ENCODE measurements at regions not wholly inside any gene's neighbourhood (a gene's known extent, or its start where the extent isn't known, plus 50 kb on each side); places are given as distances from the start of the nearest gene placed in this dataset.

DNA sequence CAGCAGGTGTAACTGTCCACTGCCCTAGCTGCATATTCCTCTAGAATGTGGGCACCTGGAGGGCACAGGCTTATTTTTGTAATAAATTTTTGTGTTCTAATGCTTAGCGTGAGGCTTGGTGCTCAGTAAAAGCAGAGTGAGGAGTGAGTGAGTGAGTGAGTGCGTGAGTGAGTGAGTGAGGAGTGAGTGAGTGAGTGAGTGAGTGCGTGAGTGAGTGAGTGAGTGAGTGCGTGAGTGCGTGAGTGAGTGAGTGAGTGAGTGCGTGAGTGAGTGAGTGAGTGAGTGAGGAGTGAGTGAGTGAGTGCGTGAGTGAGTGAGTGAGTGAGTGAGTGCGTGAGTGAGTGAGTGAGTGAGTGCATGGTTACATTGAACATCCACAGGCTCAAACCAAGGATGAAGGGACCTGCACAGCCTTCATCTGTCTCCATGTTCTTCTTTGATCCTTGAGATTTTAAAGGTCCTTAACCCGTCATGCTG, 371.5 kb downstream of the MED10 start:
- DNase-seq (ENCODE audit: low spot score): no peak

DNA sequence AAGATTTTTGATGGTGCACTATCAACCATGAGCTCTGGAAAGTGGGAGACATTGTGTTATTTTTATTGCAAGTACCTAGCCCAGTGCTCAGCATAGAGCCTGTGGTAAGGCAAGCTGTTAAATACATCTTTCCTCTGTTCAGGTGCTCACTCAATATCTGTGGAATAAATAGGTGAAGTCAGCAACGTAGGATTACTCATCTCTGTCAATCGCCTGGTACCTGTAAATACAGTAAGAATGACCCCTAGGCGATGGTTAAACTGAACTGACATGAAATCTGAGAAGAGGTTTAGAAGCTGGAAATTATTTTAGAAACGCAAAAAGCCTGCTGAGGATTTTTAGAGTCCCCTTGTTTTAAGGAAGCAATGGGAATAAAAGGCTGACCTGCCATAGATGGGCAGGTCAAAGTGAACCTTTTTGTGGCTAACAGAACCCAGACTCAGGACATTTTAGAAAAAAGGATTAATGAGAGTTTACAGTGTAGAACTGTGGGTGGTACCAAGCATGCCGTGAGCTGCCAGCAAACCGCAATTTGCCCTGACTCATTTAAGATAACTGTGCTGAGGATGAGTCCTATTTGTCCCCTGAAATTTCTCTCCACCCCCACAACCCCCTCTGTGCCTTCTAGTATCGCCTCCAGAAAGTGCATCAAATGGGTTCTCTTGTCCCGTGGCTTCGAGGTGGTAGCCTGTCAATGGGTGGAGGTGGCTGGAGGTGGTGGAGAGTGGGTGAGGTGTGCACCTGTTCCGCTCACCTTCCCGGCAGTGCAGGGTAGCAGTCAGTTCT, 375.1 kb downstream of the MED10 start:
- peak; percentile 41 for DNase-seq (ENCODE audit: low spot score)

DNA sequence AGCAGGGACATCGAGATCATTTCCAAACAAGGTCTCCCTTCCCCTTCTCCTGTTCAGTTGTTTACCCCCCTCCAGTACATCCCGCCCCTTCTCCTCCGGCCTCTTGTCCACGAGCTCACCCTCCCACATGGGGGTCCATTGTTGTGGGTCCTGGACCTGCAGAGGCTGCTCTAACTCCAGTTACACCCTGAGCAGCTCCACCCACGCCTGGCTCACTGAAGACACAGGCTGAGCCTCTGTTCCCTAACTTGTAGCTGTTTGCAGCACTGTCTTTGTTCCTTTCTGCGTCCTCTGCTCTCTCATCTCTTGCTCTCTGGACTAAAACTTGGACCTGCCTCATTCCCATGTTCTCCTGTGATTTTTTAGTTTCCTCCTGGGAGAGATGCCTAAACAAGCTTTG, 377.5 kb downstream of the MED10 start:
- no peak for DNase-seq (ENCODE audit: low spot score)

DNA sequence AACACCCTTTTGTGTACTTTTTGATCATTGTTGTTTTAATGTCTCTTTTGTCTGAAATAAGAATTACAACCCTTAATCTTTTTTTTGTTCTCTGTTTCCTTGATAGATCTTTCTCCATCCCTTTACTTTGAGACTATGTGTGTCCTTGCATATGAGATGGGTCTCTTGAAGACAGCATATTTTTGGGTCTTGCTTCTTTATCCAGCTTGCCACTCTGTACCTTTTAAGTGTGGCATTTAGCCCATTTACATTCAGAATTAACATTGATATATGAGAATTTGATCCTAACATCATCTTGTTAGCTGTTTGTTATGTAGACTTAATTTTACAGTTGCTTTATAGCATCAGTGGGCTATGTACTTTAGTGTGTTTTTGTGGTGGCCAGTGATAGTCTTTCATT, 382.5 kb downstream of the MED10 start:
- DNase-seq (ENCODE audit: low spot score): no peak

DNA sequence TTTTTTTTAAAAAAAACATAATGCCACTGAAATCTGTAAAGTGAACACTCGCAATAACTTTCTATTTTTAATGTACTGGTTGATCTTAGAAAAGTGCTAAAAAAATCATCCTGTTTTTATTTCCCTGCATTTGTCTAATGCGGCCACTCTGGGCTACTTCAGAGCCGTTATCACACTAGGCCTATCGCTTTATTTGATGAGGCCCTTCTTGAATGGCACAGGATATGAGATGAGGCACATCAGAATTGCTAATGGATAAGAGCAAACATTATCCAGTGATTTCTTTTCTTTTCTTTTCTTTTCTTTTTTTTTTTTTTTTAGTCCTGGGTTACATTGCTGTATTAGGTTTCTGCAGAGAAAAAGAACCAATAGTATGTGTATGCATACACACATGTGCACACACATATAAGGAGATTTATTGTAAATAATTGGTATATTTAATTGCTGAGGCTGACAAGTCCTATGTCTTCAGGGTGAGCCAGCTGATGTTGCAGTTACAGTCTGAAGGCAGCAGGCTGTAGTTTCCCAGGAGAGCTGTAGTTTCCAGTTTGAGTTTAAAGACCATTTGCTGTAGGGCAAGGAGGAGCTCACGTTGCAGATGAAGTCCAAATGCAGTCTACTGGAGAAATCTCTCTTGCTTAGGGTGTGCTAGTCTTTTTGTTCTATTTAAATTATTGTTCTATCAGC, 391.7 kb downstream of the MED10 start:
- DNase-seq (ENCODE audit: low spot score): no peak

DNA sequence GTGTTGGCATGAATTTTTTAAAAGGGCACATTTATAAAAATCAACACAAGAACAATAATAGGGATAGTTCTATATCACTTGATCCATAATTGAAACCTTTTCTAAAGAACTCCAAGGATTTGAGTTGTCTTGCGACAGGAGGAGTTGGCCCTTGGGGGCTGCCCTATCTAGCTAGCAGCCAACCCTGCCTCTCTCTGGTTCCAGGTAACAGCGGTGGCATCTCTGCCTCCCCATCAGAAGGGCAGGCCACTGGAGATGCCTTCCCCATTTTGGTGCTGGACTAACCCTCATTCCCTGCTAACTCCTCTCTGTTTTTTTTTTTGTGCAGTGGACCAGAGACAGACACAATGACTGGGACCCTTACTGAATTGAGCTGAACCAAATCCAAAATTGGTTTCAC, 393.0 kb downstream of the MED10 start:
- no peak for DNase-seq (ENCODE audit: low spot score)

DNA sequence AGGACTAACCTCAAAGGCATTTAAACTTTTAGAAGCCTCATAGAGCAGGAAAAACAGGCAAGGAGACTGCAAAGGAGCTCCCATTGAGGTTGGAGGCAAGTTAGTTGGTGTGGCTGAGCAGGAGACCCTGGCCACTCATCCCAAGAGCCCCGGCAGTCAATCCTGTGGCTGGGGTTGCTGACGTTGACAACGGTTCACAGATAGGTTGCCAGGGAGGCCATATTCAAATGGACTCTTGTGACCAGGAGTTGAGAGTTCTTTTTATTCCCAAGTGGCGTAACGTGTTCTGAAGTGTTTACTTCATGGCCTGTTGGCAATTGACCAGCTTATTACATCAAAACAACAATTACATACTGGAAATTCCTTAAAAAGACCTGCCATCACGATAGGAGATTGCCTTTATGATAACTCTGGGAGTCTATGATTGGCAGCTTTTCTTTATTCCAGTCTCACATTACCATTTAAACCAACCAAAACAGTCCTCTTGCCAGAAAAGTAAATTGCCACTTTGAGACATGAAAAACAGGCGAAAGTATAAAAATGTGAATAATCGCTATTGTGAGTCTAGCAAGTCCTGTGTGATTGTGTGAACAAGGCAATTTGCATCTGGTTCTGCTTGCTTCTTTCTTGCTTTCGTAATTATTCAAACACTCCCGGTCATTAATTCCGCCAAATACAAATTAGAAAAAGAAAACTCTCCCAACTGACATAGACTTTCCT, 394.9 kb downstream of the MED10 start:
- no peak for DNase-seq (ENCODE audit: low spot score)

DNA sequence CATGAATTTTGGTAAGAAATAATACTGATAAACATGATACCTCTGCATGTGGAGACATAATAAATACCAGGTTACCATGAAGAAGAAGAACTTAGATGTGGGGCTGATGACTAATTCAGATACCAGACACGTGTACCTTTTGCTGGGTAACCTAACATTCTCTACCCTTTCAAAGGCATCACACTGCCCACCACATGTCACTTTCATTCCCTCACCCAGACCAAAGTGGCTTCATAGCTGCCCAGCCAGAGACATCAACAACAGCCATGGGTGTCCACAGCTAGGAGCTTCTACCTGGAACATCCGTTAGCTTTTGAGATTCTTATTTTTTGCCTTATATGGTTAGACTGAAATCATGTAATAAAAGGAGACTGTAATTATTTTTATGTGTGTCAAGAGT, 396.8 kb downstream of the MED10 start:
- DNase-seq (ENCODE audit: low spot score): no peak

DNA sequence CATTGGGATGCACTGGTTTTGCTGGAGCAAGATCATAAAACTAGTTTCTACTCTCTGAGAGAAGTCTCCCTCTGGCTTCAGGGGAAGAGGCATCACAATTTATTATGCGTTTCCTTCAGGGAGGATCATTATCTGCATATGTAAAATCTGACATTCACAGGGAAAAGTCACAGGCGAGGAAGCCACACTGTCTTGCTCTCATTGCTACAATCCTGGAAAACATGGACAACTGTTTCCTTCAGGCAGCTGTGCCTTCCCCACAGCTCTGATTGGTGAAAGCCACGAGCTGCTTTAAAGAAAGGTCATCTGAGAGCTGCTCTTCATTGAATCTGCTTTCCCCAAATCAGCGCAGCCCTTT, 397.8 kb downstream of the MED10 start:
- no peak for DNase-seq (ENCODE audit: low spot score)

DNA sequence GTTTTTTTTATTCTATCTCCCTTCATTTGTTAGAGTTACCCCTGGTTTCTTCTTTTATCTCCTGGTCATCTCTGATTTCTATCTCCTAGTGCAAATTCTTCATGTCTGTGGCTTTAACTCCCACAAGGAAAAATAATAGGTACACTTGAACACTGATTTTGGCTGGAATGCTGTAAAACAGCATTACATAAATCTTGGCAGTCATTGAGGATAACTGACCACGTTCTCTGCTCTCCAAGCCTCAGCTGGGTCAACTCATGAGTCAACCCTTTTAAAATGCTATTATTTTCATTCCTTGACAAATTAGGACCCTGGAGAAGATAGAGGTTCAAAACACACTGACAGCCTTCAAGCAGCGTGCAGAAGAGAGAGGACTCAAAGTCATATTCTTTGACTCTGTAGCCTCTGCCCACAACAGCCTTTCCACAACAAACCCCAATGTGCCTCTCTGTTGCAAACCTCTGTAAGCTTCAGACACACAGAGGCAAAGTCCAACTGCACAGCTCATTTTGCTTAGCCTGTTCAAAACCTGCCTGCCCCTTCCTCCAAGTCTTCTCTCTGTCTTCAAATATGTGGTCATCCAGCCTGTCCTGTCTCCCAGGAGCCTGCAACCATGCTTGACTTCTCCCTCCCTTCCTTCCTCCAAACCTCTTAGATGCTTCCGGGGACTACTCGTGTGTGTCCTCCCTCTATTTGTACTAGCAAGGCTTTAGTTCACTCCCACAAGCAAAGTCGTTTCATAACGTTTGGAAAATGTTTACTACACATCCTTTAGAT, 398.4 kb downstream of the MED10 start:
- no peak for DNase-seq (ENCODE audit: low spot score)

DNA sequence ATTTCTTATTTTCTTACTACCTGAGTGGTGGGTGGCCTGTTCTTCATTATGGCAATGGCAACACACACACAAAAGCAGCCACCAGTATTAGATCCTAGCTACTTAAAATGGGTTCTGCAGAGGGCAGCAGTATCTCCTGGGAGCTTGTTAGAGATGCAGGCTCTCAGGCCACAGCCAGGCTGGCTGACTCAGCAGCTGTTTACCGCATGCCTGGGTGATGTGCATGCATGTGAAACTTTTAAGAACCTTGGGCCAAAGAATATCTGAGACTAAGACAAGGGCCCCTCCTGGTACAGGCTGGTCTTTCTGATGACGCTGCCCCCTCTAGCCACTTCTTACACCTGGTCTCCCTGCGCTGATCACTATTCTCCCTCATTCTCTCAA, 399.0 kb downstream of the MED10 start:
- peak; percentile 9 for DNase-seq (ENCODE audit: low spot score)

DNA sequence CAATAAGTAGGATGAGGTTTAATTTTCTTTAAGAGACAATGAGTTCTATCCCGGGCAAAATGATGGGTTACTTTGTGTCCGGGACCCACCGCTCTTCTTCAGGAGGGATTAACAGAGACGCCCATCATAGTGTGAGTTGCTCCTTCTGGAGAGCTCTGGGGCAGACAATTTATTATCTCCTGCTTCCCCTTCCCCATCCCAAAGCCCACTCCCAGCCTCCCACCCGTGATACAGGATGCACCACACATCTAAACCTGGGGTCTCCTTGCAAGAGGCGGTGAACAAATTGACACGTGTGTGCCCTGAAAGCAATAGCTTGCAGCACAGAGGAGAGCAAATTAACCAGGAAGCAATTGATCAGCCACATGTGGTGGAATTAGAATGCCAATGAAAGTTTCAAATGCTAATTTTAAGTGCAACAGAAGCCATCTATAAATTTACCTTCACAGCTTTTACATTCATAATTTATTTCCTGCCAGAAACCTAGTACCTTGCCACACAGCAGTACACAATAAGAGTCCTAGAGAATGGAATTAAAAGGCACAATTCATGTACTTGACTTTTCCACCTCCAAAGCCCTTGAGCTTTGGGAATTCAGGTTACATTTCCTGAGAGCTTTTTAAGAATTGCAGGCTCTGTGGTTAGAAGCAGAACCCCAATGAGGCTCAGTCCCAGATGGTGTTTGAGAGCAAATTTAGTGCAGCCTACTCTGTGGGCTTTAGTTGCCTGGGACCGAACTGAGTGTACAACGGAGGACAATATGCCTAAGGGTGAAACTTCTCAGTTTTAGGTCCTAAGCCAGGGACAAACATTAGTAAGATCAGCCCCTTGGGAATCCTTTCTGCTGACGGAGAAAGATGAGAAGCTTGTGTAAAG, 399.6 kb downstream of the MED10 start:
- no peak for DNase-seq (ENCODE audit: low spot score)

DNA sequence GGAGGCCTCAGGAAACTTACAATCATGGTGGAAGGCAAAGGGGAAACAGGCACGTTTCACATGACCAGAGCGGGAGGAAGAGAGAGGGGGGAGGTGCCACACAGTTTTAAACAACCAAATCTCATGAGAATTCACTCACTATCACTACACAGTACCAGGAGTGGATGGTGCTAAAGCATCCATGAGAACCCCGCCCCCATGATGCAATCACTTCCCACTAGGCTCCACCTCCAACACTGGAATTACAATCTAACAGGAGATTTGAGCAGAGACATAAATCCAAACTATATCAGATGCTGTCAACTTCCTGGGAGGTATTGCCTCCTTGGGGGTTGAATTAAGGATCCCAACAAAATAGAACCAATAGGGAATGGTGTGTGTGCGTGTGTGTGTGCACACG, 407.1 kb downstream of the MED10 start:
- no peak for DNase-seq (ENCODE audit: low spot score)

DNA sequence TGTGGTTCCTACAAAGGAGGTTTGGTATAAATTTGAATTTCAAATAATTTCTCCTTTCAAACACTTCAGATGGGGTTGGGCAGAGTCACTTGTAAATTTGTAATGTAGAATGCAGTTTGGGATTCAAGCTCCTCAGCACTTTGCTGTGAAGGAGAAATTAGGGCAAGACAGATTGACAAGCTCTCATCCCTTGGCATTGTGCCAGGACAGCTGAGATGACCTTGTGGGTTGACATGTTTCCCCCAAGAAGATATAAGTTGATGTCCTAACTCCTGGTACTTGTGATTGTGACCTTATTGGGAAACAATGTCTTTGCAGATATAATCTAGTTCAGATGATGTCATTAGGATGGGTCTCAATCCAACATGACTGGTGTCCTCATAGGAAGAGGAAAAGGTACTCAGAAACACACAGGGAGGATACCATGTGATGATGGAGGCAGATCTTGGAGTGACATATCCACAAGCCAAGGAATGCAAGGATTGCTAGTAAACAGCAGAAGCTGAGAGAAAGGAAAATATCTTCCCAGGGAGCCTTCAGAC, 408.3 kb downstream of the MED10 start:
- DNase-seq (ENCODE audit: low spot score): no peak

DNA sequence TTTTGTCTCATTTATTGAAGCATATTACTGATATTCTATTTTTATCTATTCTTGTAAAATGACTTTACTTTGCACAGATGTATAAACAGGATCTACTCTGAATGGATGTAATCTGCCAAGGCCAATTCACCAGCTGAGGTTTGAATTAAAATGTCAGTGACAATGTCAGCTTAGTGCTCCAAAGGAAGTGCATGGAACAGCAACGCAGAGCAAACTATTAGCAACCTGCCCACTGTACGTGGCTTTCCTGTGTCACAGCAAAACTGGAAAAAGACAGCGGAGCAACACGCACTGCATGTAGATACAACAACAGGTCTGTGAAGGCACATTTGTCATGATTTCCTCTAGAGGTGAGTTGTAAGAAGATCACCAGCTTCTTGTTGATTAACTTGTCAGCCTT, 409.4 kb downstream of the MED10 start:
- no peak for DNase-seq (ENCODE audit: low spot score)

DNA sequence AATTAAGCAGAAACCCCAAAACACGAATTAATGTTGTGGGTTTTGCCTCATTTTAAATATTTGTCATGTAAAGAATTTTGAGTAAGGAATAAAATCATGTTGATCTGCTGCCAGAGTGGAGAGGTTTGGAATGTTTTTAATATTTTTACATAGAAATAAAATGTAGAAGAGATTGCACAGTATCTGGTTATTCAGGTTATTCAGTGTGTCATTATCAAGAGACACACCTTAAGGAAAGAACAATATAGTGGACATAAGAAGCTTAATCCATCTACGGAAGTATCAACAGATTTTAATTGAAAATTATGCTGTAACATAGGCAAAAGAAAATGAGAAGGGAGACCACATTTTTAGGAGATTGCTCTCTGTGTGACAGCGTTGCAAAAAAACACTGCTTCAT, 410.4 kb downstream of the MED10 start:
- DNase-seq (ENCODE audit: low spot score): no peak

DNA sequence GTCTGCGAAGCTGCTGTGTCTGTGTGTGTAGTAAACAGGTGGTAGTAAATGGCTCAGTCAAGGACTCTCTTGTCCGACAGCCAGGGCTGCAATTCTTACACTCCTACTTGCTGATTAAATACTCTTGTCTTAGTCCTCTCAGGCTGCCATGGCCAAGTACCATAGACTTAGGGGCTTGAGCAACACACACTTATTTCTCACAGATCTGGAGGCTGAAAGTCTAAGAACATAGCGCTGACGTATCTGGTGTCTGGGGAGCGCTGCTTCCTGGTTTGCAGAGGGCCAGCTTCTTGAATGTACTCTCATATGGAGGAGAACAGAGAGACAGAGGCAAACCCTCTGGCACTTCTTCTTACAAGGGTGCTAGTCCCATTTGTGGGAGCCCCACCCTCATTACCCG, 411.0 kb downstream of the MED10 start:
- DNase-seq (ENCODE audit: low spot score): no peak

DNA sequence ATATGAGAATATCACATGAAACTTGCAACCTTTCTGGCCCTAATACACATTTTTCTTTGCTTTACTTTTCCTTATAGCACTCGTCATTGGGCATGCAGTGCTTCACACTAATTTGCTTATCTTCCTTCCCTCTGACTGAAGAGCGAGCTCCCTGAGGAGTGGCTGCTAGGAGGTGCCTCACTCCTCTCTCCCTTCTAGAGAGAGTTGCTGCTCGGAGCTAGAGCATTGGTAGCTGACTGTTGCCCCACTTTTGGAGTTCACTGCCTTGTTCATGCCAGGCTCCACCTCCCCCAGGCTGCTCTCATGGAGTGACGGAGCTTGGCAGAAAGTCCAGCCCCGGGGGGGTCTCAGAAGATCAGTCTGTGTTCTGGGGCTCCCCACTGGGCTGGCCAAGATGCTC, 413.2 kb downstream of the MED10 start:
- DNase-seq (ENCODE audit: low spot score): no peak

DNA sequence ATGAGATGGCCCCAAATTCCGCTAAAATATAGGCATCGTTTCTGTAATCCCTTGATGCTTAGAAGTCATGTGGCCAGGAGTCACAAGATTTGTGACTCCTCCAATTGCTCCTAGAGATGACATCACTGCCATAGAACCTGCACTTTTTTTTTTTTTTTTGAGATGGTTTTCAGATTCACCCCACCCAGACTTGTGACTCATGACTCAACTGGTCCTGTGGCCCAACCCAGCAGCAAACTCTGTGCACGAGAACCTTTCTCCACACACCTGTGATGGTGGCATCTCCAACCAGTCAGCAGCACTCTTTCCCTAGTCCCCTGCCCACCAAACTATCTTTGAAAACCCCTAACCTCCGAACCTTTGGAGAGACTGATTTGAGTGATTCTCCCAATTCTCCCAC, 414.0 kb downstream of the MED10 start:
- DNase-seq (ENCODE audit: low spot score): no peak

DNA sequence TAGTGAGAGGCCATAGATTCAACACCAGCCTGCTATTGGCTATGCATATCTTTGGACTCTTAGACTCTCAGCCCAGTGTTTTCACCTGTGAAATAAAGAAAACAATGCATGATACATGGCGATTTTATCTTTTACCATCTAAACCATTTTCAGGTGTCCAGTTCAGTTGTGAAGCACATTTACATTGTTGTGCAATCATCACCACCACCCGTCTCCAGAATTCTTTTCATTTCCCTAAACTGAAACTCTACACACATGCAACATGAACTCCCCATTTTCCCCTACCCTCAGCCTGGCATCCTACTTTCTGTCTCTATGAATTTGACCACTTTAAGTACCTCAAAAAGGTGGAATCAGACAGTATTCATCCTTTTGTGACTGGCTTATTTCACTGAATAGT, 420.6 kb downstream of the MED10 start:
- no peak for DNase-seq (ENCODE audit: low spot score)

DNA sequence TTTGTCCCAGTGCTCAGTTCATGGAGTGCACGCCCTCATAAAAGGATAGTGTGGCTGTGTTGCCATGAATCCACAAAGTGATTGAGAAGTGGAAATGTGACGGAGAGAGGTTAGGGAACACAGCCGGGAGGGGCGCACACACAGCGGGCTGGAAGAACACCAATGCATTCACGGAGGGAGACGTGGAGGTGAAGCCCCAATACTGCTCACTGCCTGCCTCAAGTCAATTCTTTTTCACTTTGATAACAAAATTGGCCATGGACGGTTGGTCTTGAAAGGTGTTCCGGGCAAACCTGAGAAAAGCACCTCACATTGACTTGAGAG, 424.1 kb downstream of the MED10 start:
- no peak for DNase-seq (ENCODE audit: low spot score)
